Activated CD8-positive, alpha-beta T cell treated with anti-CD3 and anti-CD28 coated beads for 36 hours (primary cell): ENCODE measurements at regions not wholly inside any gene's neighbourhood (a gene's known extent, or its start where the extent isn't known, plus 50 kb on each side); places are given as distances from the start of the nearest gene placed in this dataset.

ENCODE experiments used
- ATAC-seq: fragments of 200-7000 bp; cut with Tn5 transposase; one replicate; pipeline ENCODE4 v1.10.0; 2021; ENCODE audit warnings: mild to moderate bottlenecking, moderate library complexity
- CTCF ChIA-PET: fragments of 350-600 bp; sonication (Branson Sonifier 250); formaldehyde crosslinking; loops from one replicate; lab custom pipeline; 2021; ENCODE audit warnings: antibody characterized with exemption; lab: Charles Lee
- POLR2A ChIA-PET: fragments of 350-600 bp; sonication (Branson Sonifier 250); formaldehyde crosslinking; loops from one replicate; lab custom pipeline; 2021; ENCODE audit warnings: antibody characterized with exemption; lab: Charles Lee
- DNase-seq: peaks from one replicate; pipeline ENCODE4 v3.0.0-alpha.2; 2020
- H3K27ac Mint-ChIP-seq: one replicate; pipeline ENCODE4 v1.8.0; 2021; ENCODE audit warnings: mild to moderate bottlenecking, mixed read lengths
- H3K27me3 Mint-ChIP-seq: one replicate; pipeline ENCODE4 v1.8.0; 2021; ENCODE audit warnings: mixed read lengths
- H3K36me3 Mint-ChIP-seq: one replicate; pipeline ENCODE4 v1.8.0; 2021; ENCODE audit warnings: low read depth, mixed read lengths
- H3K4me1 Mint-ChIP-seq: one replicate; pipeline ENCODE4 v1.8.0; 2021; ENCODE audit warnings: low read depth, mixed read lengths
- H3K4me3 Mint-ChIP-seq: one replicate; pipeline ENCODE4 v1.8.0; 2021; ENCODE audit warnings: mild to moderate bottlenecking, moderate library complexity, mixed read lengths
- H3K9me3 Mint-ChIP-seq: one replicate; pipeline ENCODE4 v1.8.0; 2021; ENCODE audit warnings: mixed read lengths
- intact Hi-C: fragments of 100-400 bp; cut with micrococcal nuclease; formaldehyde crosslinking; loops from one replicate; pipeline ENCODE4 v1.10.0; 2022
- TF ChIP-seq, protein P1 (sequence below): fragments of 200-600 bp; IDR thresholded peaks from one replicate; pipeline ENCODE4 v1.8.0; 2022; ENCODE audit warnings: antibody characterized with exemption, mild to moderate bottlenecking

DNA sequence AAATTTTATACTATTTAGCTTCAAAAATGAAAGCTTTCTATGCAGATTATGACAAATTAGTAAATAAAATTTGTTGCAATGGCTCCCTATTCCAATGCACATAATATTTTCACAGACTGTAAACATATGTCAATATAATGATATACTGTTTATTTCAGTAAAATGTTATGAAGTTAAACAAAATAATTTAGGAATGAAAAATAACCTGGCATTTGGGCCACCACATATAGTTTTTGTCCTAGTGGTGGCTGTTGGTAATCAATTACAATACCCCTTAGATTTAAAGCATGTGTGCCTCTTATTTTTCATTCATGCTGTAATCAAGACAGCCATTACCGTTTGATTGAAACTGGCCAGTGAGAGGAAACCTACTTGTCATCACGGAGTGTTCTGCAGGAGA, 928.5 kb upstream of the KCND2 start:
- Mint-ChIP-seq H3K4me3 (no peak overlapping the region), H3K36me3 (no peaks in the 10 kb centered on the region), H3K9me3 (peaks cover 11% of the 10 kb centered on the region), H3K27me3 (no peaks in the 10 kb centered on the region), H3K4me1 (no peaks in the 10 kb centered on the region), H3K27ac (no peak overlapping the region)
- DNase-seq (no peak), ATAC-seq (no peak)
- CTCF ChIA-PET = no interaction called here
- POLR2A ChIA-PET = no interaction called here
- TF ChIP-seq, protein P1, sequence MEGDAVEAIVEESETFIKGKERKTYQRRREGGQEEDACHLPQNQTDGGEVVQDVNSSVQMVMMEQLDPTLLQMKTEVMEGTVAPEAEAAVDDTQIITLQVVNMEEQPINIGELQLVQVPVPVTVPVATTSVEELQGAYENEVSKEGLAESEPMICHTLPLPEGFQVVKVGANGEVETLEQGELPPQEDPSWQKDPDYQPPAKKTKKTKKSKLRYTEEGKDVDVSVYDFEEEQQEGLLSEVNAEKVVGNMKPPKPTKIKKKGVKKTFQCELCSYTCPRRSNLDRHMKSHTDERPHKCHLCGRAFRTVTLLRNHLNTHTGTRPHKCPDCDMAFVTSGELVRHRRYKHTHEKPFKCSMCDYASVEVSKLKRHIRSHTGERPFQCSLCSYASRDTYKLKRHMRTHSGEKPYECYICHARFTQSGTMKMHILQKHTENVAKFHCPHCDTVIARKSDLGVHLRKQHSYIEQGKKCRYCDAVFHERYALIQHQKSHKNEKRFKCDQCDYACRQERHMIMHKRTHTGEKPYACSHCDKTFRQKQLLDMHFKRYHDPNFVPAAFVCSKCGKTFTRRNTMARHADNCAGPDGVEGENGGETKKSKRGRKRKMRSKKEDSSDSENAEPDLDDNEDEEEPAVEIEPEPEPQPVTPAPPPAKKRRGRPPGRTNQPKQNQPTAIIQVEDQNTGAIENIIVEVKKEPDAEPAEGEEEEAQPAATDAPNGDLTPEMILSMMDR = no peak
- intact Hi-C loops = no loop called here

DNA sequence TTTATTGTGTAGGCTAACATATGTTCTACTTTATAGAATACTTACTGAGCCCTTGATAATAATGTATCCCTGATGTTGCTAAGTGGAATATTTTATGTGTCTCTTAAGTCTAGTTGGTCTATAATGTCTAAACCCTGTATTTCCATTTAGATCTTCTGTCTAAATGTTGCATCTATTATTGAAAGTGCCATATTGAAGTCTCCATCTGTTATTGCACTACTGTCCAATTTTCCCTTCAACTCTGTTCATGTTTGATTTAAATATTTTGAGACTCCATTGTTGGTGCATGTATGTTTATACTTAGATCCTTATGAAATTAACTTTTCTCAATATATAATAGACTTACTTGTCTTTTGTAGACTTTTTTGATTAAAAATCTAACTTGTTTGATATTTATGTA, 924.5 kb upstream of the KCND2 start:
- CTCF ChIA-PET = interaction anchor here (1.2 kb wide), 1 partner anchor 10 kb away, joined by 5 read pairs; no protein-coding TSS in a partner anchor
- DNase-seq = no peak
- H3K27me3 Mint-ChIP-seq = no peaks in the 10 kb centered on the region
- H3K27ac Mint-ChIP-seq = no peak overlapping the region
- H3K4me3 Mint-ChIP-seq = no peak overlapping the region
- peaks cover 8% of the 10 kb centered on the region for H3K9me3 Mint-ChIP-seq
- TF ChIP-seq, protein P1 = no peak
- H3K36me3 Mint-ChIP-seq = no peaks in the 10 kb centered on the region
- no peaks in the 10 kb centered on the region for H3K4me1 Mint-ChIP-seq
- POLR2A ChIA-PET = no interaction called here
- intact Hi-C loops = no loop called here
- ATAC-seq = no peak

DNA sequence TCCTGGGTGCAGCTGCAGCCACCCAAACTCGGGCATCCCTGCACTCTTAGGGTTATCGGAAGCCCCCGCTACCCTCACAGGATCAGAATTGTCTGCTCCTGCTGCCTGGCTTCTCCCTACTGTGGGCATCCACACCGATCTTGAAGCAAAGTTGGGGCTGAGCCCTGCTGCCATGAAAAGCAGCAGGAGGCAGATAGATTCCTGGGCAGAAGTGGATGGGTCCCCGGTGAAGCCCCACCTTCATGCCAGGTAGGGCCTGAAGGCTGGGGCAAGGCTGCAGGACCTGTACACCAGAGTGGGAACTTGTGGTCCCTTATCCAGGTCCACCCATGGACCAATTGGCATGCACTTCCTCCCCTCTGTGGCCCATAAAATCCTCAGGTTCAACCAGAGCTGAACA, 922.6 kb upstream of the KCND2 start:
- TF ChIP-seq, protein P1 = no peak
- H3K4me1 Mint-ChIP-seq = no peaks in the 10 kb centered on the region
- ATAC-seq = no peak
- ChIA-PET POLR2A (no interaction called here), CTCF (no interaction called here)
- H3K4me3 Mint-ChIP-seq = no peak overlapping the region
- DNase-seq = no peak
- no peak overlapping the region for H3K27ac Mint-ChIP-seq
- intact Hi-C loops = no loop called here
- no peaks in the 10 kb centered on the region for H3K36me3 Mint-ChIP-seq
- no peaks in the 10 kb centered on the region for H3K27me3 Mint-ChIP-seq
- H3K9me3 Mint-ChIP-seq = peaks cover 8% of the 10 kb centered on the region

DNA sequence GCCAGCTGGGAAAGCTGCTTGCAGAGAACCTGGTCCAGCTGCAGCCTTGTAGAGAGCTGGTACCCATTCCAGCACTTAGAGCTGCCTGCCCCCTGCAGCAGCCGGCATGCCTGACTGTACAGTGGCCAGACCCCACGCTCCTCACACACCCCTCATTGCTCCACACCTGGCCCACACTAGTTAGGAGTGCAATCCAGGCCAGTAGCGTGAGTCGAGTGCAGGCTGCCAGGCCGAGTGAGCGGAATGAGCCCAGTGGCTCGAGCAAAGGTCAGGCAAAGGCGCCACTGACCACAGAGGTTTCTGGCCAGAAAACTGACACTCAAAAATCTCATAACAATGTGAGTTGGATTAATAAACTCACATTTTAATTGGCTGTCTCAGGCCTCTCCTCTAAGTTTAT, 921.7 kb upstream of the KCND2 start:
- ChIA-PET POLR2A (no interaction called here), CTCF (no interaction called here)
- TF ChIP-seq, protein P1 = no peak
- DNase-seq (no peak), ATAC-seq (no peak)
- H3K4me1 Mint-ChIP-seq = no peaks in the 10 kb centered on the region
- H3K4me3 Mint-ChIP-seq = no peak overlapping the region
- peaks cover 4% of the 10 kb centered on the region for H3K9me3 Mint-ChIP-seq
- intact Hi-C loops = no loop called here
- H3K27ac Mint-ChIP-seq = no peak overlapping the region
- no peaks in the 10 kb centered on the region for H3K36me3 Mint-ChIP-seq
- H3K27me3 Mint-ChIP-seq = no peaks in the 10 kb centered on the region

DNA sequence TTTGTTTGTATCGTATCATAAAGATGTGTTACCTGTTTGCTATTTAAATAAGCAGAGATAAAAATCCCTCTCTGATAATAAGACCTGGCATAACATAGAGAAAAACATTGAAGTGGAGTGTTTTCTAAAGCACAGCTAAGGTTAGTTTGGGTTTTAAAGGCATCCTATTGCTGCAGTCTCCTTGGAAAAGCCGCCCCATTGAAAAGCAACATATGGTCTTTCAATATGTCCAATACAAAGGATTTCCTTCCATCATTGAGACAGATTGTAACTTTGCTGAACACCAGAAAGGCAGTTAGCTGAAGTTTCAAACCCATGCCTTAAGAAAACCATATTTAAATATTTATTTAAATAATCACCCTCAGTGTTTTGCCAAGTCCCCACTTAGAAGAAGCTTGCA, 898.5 kb upstream of the KCND2 start:
- Mint-ChIP-seq H3K4me1 (no peaks in the 10 kb centered on the region), H3K27me3 (no peaks in the 10 kb centered on the region), H3K27ac (no peak overlapping the region), H3K4me3 (no peak overlapping the region), H3K9me3 (no peaks in the 10 kb centered on the region), H3K36me3 (no peaks in the 10 kb centered on the region)
- intact Hi-C loops = no loop called here
- DNase-seq (no peak), ATAC-seq (no peak)
- TF ChIP-seq, protein P1 = no peak
- POLR2A ChIA-PET = no interaction called here
- CTCF ChIA-PET = no interaction called here
